Suprapubic skin (tissue), 4 donors: ENCODE measurements at regions not wholly inside any gene's neighbourhood (a gene's known extent, or its start where the extent isn't known, plus 50 kb on each side); places are given as distances from the start of the nearest gene placed in this dataset.

Experiments used
- DNase-seq, 2 donors: peaks; one replicate each; pipeline ENCODE4 v3.0.0-alpha.2; 2019; ENCODE audit warnings: low spot score in 2 of 2
- H3K27ac ChIP-seq: fragments of 200-600 bp; sonication (generic); one replicate; pipeline ENCODE4 v1.5.1; 2019
- H3K27me3 ChIP-seq: fragments of 200-600 bp; sonication (generic); one replicate; pipeline ENCODE4 v1.5.1; 2019
- H3K36me3 ChIP-seq: fragments of 200-600 bp; sonication (generic); one replicate; pipeline ENCODE4 v1.5.1; 2019
- H3K4me1 ChIP-seq: fragments of 200-600 bp; sonication (generic); one replicate; pipeline ENCODE4 v1.5.1; 2019
- H3K4me3 ChIP-seq: fragments of 200-600 bp; sonication (generic); one replicate; pipeline ENCODE4 v1.5.1; 2019; ENCODE audit warnings: mild to moderate bottlenecking
- H3K9me3 ChIP-seq: fragments of 200-600 bp; sonication (generic); one replicate; pipeline ENCODE4 v1.5.1; 2019
- CTCF ChIP-seq, 2 donors: fragments of 200-600 bp in 1 of 2; fragments of 450-650 bp in 1 of 2; sonication (generic) in 1 of 2; IDR thresholded peaks; one replicate each; pipeline ENCODE4 v1.5.1; 2016 to 2019; ENCODE audit warnings: antibody characterized with exemption in 2 of 2, mild to moderate bottlenecking in 1 of 2, moderate library complexity in 1 of 2
- EP300 ChIP-seq: sonication (generic); formaldehyde crosslinking; IDR thresholded peaks from one replicate; pipeline ENCODE4 v1.6.1; 2017; ENCODE audit warnings: antibody characterized with exemption
- POLR2A ChIP-seq, 2 donors: fragments of 450-650 bp; IDR thresholded peaks; one replicate each; pipeline ENCODE4 v1.6.1; 2017; ENCODE audit warnings: antibody characterized with exemption in 2 of 2, mild to moderate bottlenecking in 2 of 2, moderate library complexity in 2 of 2
- POLR2AphosphoS5 ChIP-seq, 3 donors: sonication (generic); formaldehyde crosslinking; IDR thresholded peaks; one replicate each; pipeline ENCODE4 v1.6.1; 2017; ENCODE audit warnings: antibody characterized with exemption in 3 of 3
- WGBS: methylation state at CpG from one replicate; pipeline ENCODE4 v1.1.5; 2018; 5-methylcytosine and 5-hydroxymethylcytosine counted together

GRCh38 chr3:31048143-31048542, 153.7 kb upstream of the GADL1 start:
- no peaks in the 10 kb centered on the region for H3K9me3 ChIP-seq
- H3K27me3 ChIP-seq: no peaks in the 10 kb centered on the region
- no peak for TF ChIP-seq POLR2A (IDR thresholded peaks at IDR 0.05)
- TF ChIP-seq POLR2AphosphoS5 (IDR thresholded peaks at IDR 0.05): no peak
- no peak for TF ChIP-seq CTCF (IDR thresholded peaks at IDR 0.05)
- TF ChIP-seq EP300: no peak
- peaks cover 3% of the 10 kb centered on the region for H3K4me1 ChIP-seq
- DNase-seq: no peak
- H3K27ac ChIP-seq: no peak overlapping the region
- 91% methylated on average over 2 of the region's 2 CpGs for WGBS
- no peak overlapping the region for H3K4me3 ChIP-seq
- H3K36me3 ChIP-seq: no peaks in the 10 kb centered on the region

- Histone ChIP-seq H3K9me3 (no peaks in the 10 kb centered on the region), H3K27me3 (no peaks in the 10 kb centered on the region), H3K4me1 (no peaks in the 10 kb centered on the region), H3K36me3 (no peaks in the 10 kb centered on the region), H3K4me3 (no peak overlapping the region), H3K27ac (no peak overlapping the region)
- DNase-seq: no peak
- TF ChIP-seq CTCF (IDR thresholded peaks at IDR 0.05): no peak
- no peak for TF ChIP-seq EP300
- TF ChIP-seq POLR2AphosphoS5 (IDR thresholded peaks at IDR 0.05): no peak
- no peak for TF ChIP-seq POLR2A (IDR thresholded peaks at IDR 0.05)
Observed at GRCh38 chr3:31050296-31050695, 155.8 kb upstream of the GADL1 start.

GRCh38 chr3:31051226-31051625, 156.8 kb upstream of the GADL1 start:
- Histone ChIP-seq H3K27ac (no peak overlapping the region), H3K4me1 (no peaks in the 10 kb centered on the region), H3K27me3 (no peaks in the 10 kb centered on the region), H3K9me3 (no peaks in the 10 kb centered on the region), H3K36me3 (no peaks in the 10 kb centered on the region), H3K4me3 (no peak overlapping the region)
- 82% methylated on average over 1 of the region's 1 CpG for WGBS
- DNase-seq: no peak
- no peak for TF ChIP-seq EP300
- no peak for TF ChIP-seq POLR2A (IDR thresholded peaks at IDR 0.05)
- TF ChIP-seq POLR2AphosphoS5 (IDR thresholded peaks at IDR 0.05): no peak
- no peak for TF ChIP-seq CTCF (IDR thresholded peaks at IDR 0.05)

GRCh38 chr3:31053299-31053698, 158.8 kb upstream of the GADL1 start:
- no peaks in the 10 kb centered on the region for H3K4me1 ChIP-seq
- TF ChIP-seq POLR2A (IDR thresholded peaks at IDR 0.05) (no peak), EP300 (no peak), POLR2AphosphoS5 (IDR thresholded peaks at IDR 0.05) (no peak), CTCF (IDR thresholded peaks at IDR 0.05) (no peak)
- no peak for DNase-seq

GRCh38 chr3:31054032-31054431, 159.6 kb upstream of the GADL1 start:
- 90% methylated on average over 6 of the region's 6 CpGs for WGBS
- H3K4me1 ChIP-seq: no peaks in the 10 kb centered on the region
- peaks cover 4% of the 10 kb centered on the region for H3K9me3 ChIP-seq
- H3K27ac ChIP-seq: no peak overlapping the region
- no peaks in the 10 kb centered on the region for H3K36me3 ChIP-seq
- no peaks in the 10 kb centered on the region for H3K27me3 ChIP-seq
- TF ChIP-seq POLR2A (IDR thresholded peaks at IDR 0.05) (no peak), POLR2AphosphoS5 (IDR thresholded peaks at IDR 0.05) (no peak), CTCF (IDR thresholded peaks at IDR 0.05) (no peak), EP300 (no peak)
- no peak overlapping the region for H3K4me3 ChIP-seq
- no peak for DNase-seq

More at GRCh38 chr3:31053299-31053698, 158.8 kb upstream of the GADL1 start:
- no peaks in the 10 kb centered on the region for H3K27me3 ChIP-seq
- WGBS: 83% methylated on average over 1 of the region's 1 CpG
- H3K36me3 ChIP-seq: no peaks in the 10 kb centered on the region
- no peak overlapping the region for H3K4me3 ChIP-seq
- no peaks in the 10 kb centered on the region for H3K9me3 ChIP-seq
- no peak overlapping the region for H3K27ac ChIP-seq
